NCI-H69 (cell line): ENCODE measurements at regions not wholly inside any gene's neighbourhood (a gene's known extent, or its start where the extent isn't known, plus 50 kb on each side); places are given as distances from the start of the nearest gene placed in this dataset.
"Not testable (repeated sequence)": the region's sequence is repeated elsewhere in the genome, so short reads cannot be mapped to it uniquely, and the experiment has no call there.

Experiments
- DNase-seq: peaks from one replicate; lab custom pipeline; 2025; lab: John Stamatoyannopoulos, UW

GRCh38 chr9:19936598-19936997, 147.8 kb upstream of the SLC24A2 start:
- peak; percentile 25 for DNase-seq

GRCh38 chr9:19935422-19935821, 146.6 kb upstream of the SLC24A2 start:
- DNase-seq, result peak; percentile 23

GRCh38 chr9:19934301-19934871, 145.5 kb upstream of the SLC24A2 start:
- DNase-seq, result no peak

- DNase-seq, result no peak
Observed at GRCh38 chr9:19931098-19931890, 142.5 kb upstream of the SLC24A2 start.

- peak; percentile 12 for DNase-seq
Observed at GRCh38 chr9:19927560-19927959, 138.7 kb upstream of the SLC24A2 start.

DNA sequence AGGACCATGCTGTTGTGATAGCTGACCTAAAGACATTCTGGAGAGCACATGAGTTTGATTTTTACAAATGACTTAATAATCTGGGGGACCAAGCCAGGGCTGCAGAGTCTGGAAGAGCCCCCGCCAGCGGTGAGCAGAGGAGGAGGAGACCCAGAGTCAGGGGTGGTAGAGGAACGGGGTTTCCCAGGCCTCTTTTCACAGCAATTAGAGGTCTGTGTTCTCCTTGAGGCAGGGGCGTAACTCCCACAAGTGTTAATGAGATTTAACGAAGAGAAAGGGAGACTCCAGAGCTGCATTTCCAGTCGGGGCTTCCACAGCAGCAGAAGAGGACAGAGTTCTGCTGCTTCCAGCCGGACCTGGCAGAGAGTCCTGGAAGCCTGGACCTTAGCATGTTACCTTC, 137.9 kb upstream of the SLC24A2 start:
- DNase-seq, result peak; percentile 43

GRCh38 chr9:19925674-19926503, 137.1 kb upstream of the SLC24A2 start:
- DNase-seq, result peak; percentile 95

- DNase-seq, result peak; percentile 45
Observed at GRCh38 chr9:19924080-19924479, 135.2 kb upstream of the SLC24A2 start.

DNA sequence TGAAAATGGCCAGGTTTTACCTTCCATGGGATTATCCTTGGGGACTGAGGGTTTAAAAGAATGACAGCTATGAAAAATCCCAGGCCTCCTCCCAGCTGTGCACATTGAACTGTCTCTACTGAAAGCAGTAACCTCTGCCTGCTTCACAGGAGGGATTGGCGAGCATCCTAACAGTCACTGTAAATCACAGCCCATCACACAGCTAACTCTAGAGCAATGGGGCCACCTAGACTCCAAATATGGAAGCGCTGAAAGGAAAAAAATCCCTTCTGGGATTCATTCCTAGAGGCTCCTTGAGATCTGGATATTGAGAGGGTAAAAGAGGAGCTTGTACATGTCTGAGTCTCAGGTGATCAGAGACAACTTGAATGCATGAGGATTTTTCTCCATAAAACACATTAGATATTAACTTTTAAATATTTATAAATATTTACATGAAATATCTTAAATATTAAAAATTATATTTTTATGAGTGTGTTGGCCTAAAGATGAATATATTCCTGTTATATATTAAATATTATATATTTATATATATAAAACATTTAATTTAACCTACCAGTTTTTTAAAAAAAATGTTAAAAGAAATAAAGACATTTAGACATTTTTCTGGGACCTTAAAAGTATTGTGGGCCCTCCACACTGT, 133.8 kb upstream of the SLC24A2 start:
- peak; percentile 94 for DNase-seq

- peak; percentile 22 for DNase-seq
Observed at GRCh38 chr9:19920401-19920800, 131.6 kb upstream of the SLC24A2 start.

GRCh38 chr9:19918630-19919029, 129.8 kb upstream of the SLC24A2 start:
- no peak for DNase-seq

DNA sequence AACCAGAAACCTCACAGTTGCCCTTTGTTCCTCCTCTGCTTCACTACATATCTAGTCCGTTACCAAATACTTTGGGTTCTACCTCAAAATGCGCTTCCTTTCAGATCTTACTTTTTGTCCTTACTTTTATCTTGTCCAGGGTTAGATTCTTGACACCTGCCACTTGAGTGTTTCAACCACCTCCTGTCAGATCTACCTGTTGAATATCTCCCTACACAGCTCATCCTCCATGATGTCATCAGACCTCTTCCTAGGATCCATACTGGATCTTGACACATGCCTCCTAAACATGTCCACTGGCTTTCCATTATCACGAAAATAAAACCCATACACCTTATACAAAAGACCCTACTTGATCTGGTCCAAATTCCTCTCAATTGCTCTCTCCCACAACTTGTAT, 125.2 kb upstream of the SLC24A2 start:
- no peak for DNase-seq

GRCh38 chr9:19913151-19913550, 124.3 kb upstream of the SLC24A2 start:
- peak; percentile 47 for DNase-seq

DNA sequence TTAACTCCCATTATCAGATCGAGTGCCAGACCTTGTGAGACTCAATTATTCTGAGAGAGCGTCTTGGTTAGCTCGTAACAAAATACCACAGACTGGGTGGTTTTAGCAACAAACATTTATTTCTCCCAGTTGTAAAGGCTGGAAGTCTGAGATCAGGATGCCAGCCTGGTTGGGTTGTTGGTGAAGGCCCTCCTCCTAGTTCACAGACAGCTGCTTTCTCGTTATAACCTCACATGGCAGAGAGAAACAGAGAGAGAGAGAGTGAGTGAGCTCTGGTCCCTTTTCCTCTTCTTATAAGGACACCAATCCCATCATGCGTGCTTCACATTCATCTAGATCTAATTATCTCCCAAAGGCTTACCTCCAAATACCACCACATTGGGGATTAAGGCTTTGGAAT, 114.2 kb upstream of the SLC24A2 start:
- no peak for DNase-seq

DNA sequence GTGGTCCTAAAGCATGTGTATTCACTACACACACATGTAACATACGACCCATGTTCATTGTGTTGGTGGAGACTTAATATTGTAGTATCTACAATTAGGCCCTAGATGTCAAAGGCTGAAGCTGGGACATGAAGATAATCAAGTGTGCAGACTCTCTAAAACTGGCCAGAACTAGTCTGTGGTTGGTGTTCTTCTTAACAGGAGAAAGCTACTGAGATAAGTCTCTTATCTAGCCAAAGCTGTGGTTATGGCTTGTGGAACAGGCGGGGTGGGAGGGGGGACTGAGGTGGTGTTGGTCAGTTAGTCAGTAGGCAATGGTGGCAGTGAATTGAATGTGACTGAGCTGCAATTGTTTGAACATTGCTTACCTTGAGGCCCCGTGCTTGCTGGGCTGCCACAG, 112.7 kb upstream of the SLC24A2 start:
- no peak for DNase-seq

GRCh38 chr9:19896161-19896560, 107.3 kb upstream of the SLC24A2 start:
- no peak for DNase-seq

DNA sequence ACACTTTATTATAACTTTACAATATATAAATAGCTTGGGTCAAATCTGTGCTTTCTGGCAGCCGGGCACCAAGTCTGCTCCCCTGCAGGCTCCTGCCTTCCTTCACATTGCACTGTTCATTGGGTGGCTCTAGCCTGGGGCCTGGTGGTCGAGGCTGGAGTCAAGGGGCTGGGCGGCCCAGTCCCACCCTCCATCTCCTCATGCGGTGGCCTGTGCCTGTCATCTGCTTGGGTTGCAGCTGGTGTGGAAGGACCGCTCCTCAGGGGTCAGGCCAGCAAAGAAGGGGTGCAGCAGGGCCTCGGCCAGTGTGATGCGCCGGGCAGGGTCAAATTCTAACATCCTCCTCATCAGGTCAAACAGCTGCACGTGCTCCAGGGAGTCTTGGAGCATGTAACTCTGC, 106.7 kb upstream of the SLC24A2 start:
- not testable (repeated sequence) for DNase-seq

- DNase-seq, result no peak
Observed at GRCh38 chr9:19895006-19895405, 106.2 kb upstream of the SLC24A2 start.

DNA sequence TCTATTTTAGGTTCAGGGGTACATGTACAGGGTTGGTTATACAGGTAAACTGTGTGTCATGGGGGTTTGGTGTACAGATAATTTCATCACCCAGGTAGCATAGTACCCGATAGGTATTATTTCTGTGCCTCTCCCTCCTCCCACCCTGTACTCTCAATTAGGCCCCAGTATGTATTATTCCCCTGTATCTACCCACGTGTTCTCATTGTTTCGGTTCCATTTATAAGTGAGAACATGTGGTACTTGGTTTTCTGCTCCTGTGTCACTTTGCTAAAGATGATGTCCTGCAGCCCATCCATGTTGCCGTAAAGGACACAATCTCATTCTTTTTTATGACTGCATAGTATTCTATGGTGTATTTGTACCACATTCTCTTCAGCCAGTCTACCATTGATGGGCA, 96.8 kb upstream of the SLC24A2 start:
- DNase-seq, result no peak

DNA sequence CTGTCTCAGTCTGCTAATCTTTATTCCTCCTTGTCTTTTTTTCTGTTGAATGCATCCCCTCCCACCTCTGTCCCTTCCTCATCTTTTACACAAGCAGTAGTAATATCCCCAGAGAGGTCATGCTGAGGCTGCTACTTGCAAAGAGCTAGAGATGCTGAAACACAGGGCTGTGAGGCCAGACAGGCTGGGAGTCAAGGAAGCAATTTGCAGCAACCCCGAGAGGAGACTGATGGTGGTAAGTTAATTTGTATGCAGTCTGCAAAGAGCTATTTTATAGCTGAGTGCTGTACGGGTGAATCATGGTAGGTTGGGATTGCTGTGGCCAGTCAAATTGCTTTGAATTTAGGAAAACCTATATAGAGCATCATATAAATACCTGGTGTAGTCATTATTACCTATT, 90.2 kb upstream of the SLC24A2 start:
- DNase-seq, result peak; percentile 12

GRCh38 chr9:19876569-19877316, 87.9 kb upstream of the SLC24A2 start:
- DNase-seq, result no peak
